PC-3 (cell line): ENCODE measurements at regions not wholly inside any gene's neighbourhood (a gene's known extent, or its start where the extent isn't known, plus 50 kb on each side); places are given as distances from the start of the nearest gene placed in this dataset.

Experiments used
- ATAC-seq: fragments of 200-7000 bp; cut with Tn5 transposase; 2 replicates; pipeline ENCODE4 v1.9.1; 2020; ENCODE audit warnings: mild to moderate bottlenecking, moderate library complexity
- BruUV-seq: library from RNA; stranded (reverse); fragments of 400-500 nt; replicated peaks from 2 replicates; lab custom pipeline; 2021; lab: Mats Ljungman, UMichigan
- CTCF ChIA-PET: fragments of 300-600 bp; sonication (Branson Sonifier 250); formaldehyde crosslinking; loops from one replicate; lab custom pipeline; 2022; ENCODE audit warnings: antibody characterized with exemption; lab: Charles Lee
- POLR2A ChIA-PET: fragments of 300-600 bp; sonication (Branson Sonifier 250); formaldehyde crosslinking; loops from one replicate; lab custom pipeline; 2022; ENCODE audit warnings: antibody characterized with exemption; ENCODE audit not compliant: unreplicated experiment; lab: Charles Lee
- DNase-seq: peaks from one replicate; pipeline ENCODE4 v3.0.0-alpha.2; 2015
- H2AFZ ChIP-seq: fragments of 300-600 bp; sonication (generic); 2 replicates; pipeline ENCODE4 v1.6.0; 2016; ENCODE audit warnings: antibody characterized with exemption, low read length
- H3F3A ChIP-seq: fragments of 300-600 bp; sonication (generic); one replicate; pipeline ENCODE4 v1.6.0; 2017; ENCODE audit warnings: antibody characterized with exemption, low read length, control low read depth, mild to moderate bottlenecking; ENCODE audit not compliant: unreplicated experiment
- H3K27ac ChIP-seq: fragments of 300-600 bp; sonication (generic); 2 replicates; pipeline ENCODE4 v1.5.1; 2016; ENCODE audit warnings: mild to moderate bottlenecking, low read length
- H3K27me3 ChIP-seq: fragments of 300-600 bp; sonication (generic); 2 replicates; pipeline ENCODE4 v1.6.1; 2016; ENCODE audit warnings: low read length, mixed read lengths
- H3K36me3 ChIP-seq: fragments of 300-600 bp; sonication (generic); 2 replicates; pipeline ENCODE4 v1.6.1; 2016; ENCODE audit warnings: low read depth, mixed run types, low read length, mixed read lengths
- H3K4me1 ChIP-seq: fragments of 300-600 bp; sonication (generic); 2 replicates; pipeline ENCODE4 v1.5.1; 2016; ENCODE audit warnings: low read length; ENCODE audit not compliant: insufficient read depth
- H3K4me2 ChIP-seq: fragments of 300-600 bp; sonication (generic); 2 replicates; pipeline ENCODE4 v1.6.0; 2016; ENCODE audit warnings: low read length
- H3K4me3 ChIP-seq: fragments of 300-600 bp; sonication (generic); 2 replicates; pipeline ENCODE4 v1.5.1; 2016; ENCODE audit warnings: mild to moderate bottlenecking, low read length, mixed read lengths
- H3K79me2 ChIP-seq: fragments of 300-600 bp; sonication (generic); 2 replicates; pipeline ENCODE4 v1.6.1; 2017; ENCODE audit warnings: low read length, mixed read lengths
- H3K9ac ChIP-seq: fragments of 300-600 bp; sonication (generic); 2 replicates; pipeline ENCODE4 v1.6.0; 2016; ENCODE audit warnings: mild to moderate bottlenecking, low read length
- H3K9me2 ChIP-seq: fragments of 300-600 bp; sonication (generic); replicated peaks from 2 replicates; pipeline ENCODE4 v1.6.1; 2016; ENCODE audit warnings: mixed run types, low read length, mixed read lengths
- H3K9me3 ChIP-seq: fragments of 300-600 bp; sonication (generic); 2 replicates; pipeline ENCODE4 v1.6.1; 2016; ENCODE audit warnings: low read length, mixed read lengths
- H4K20me1 ChIP-seq: fragments of 300-600 bp; sonication (generic); 2 replicates; pipeline ENCODE4 v1.6.1; 2016; ENCODE audit warnings: low read length, mixed read lengths
- CTCF ChIP-seq: fragments of 300-600 bp; sonication (generic); conservative IDR thresholded peaks from 2 replicates; pipeline ENCODE4 v1.5.1; 2017; ENCODE audit warnings: antibody characterized with exemption, low read depth, mild to moderate bottlenecking, low read length
- EZH2 ChIP-seq: fragments of 300-600 bp; sonication (generic); IDR thresholded peaks from one replicate; pipeline ENCODE4 v1.6.1; 2017; ENCODE audit warnings: antibody characterized with exemption, mild to moderate bottlenecking, low read length; ENCODE audit not compliant: unreplicated experiment
- EZH2phosphoT487 ChIP-seq: fragments of 300-600 bp; sonication (generic); IDR thresholded peaks from 2 replicates; pipeline ENCODE4 v1.6.1; 2018; ENCODE audit warnings: mild to moderate bottlenecking, antibody characterized with exemption, low read length, borderline replicate concordance
- intact Hi-C: fragments of 100-400 bp; cut with micrococcal nuclease; formaldehyde crosslinking; loops from 2 replicates; pipeline ENCODE4 v1.9.0; 2023

- no peak for ATAC-seq
- Histone ChIP-seq H2AFZ (no peak overlapping the region), H3K4me2 (no peak overlapping the region), H3K4me3 (no peak overlapping the region), H3K9ac (no peak overlapping the region), H3K79me2 (no peaks in the 10 kb centered on the region), H3K4me1 (no peaks in the 10 kb centered on the region), H3K9me2 (no peaks in the 10 kb centered on the region), H3F3A (no peaks in the 10 kb centered on the region), H3K27me3 (no peaks in the 10 kb centered on the region), H3K27ac (no peak overlapping the region), H3K9me3 (no peaks in the 10 kb centered on the region), H4K20me1 (no peaks in the 10 kb centered on the region), H3K36me3 (no peaks in the 10 kb centered on the region)
- ChIA-PET POLR2A (no interaction called here), CTCF (no interaction called here)
- intact Hi-C loops, result no loop called here
- no TSS peak for BruUV-seq
- TF ChIP-seq CTCF (no peak), EZH2 (no peak), EZH2phosphoT487 (no peak)
- DNase-seq, result no peak
These were observed 299.8 kb downstream of the SHQ1 start for GRCh38 chr3:72548461-72548860.

GRCh38 chr3:72547183-72547582 lies 301.1 kb downstream of the SHQ1 start:
- H3K4me1 ChIP-seq, result no peaks in the 10 kb centered on the region
- no peaks in the 10 kb centered on the region for H3K79me2 ChIP-seq
- H3K4me3 ChIP-seq, result no peak overlapping the region
- H3K9me2 ChIP-seq, result no peaks in the 10 kb centered on the region
- H3K27me3 ChIP-seq, result no peaks in the 10 kb centered on the region
- no peak overlapping the region for H3K9ac ChIP-seq
- ChIA-PET POLR2A (no interaction called here), CTCF (no interaction called here)
- H4K20me1 ChIP-seq, result no peaks in the 10 kb centered on the region
- no peaks in the 10 kb centered on the region for H3K36me3 ChIP-seq
- no peak for ATAC-seq
- H3K27ac ChIP-seq, result no peak overlapping the region
- H2AFZ ChIP-seq, result no peak overlapping the region
- DNase-seq, result no peak
- intact Hi-C loops, result no loop called here
- TF ChIP-seq CTCF, result no peak
- no peak for TF ChIP-seq EZH2
- TF ChIP-seq EZH2phosphoT487, result no peak
- BruUV-seq, result no TSS peak
- no peaks in the 10 kb centered on the region for H3K9me3 ChIP-seq
- no peaks in the 10 kb centered on the region for H3F3A ChIP-seq
- H3K4me2 ChIP-seq, result no peak overlapping the region

GRCh38 chr3:72544239-72544638 lies 304.0 kb downstream of the SHQ1 start:
- Histone ChIP-seq H3K4me1 (no peaks in the 10 kb centered on the region), H3K9me3 (no peaks in the 10 kb centered on the region), H4K20me1 (no peaks in the 10 kb centered on the region), H3K4me3 (no peak overlapping the region), H3K9ac (no peak overlapping the region), H3K9me2 (no peaks in the 10 kb centered on the region), H3K27me3 (no peaks in the 10 kb centered on the region), H3K36me3 (no peaks in the 10 kb centered on the region), H3K79me2 (no peaks in the 10 kb centered on the region), H3F3A (no peaks in the 10 kb centered on the region), H2AFZ (no peak overlapping the region), H3K4me2 (no peak overlapping the region), H3K27ac (no peak overlapping the region)
- no TSS peak for BruUV-seq
- ChIA-PET CTCF (no interaction called here), POLR2A (no interaction called here)
- intact Hi-C loops, result no loop called here
- no peak for TF ChIP-seq EZH2phosphoT487
- no peak for TF ChIP-seq CTCF
- TF ChIP-seq EZH2, result no peak
- no peak for ATAC-seq
- DNase-seq, result no peak
